NCI-H526 treated with DMSO at 0.1 percent for 48 hours (cell line): ENCODE measurements at regions not wholly inside any gene's neighbourhood (a gene's known extent, or its start where the extent isn't known, plus 50 kb on each side); places are given as distances from the start of the nearest gene placed in this dataset.

Experiments used
- DNase-seq: peaks from one replicate; lab custom pipeline; 2025; lab: John Stamatoyannopoulos, UW

DNA sequence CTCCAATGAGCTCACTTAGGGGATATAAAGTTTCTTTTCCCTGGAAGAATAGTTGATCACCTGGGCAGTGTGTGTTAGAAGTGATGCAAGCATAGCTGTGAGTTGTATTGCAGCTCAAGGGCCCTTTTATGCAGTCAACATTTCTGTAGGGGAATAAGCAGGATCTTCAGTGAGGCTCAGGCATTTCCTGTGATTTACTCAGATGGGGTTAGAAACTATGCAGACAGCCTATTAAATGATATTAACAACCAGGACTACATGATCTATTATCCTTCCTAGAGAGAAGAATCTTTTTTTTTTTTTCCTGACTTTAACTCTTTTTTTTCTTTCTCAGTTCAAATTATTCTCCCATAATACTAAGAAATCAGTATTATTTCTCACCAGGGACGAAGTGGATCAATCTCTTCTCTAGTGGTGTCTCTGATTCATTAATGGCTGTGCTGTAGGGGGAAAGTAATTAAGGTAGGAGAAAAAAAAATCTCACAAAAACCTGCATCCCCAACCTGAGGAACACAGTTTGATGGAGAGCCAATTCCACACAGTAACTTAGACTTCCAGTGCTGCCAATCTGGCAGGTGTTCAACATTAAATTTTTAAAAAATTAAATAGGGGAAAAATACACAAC, 126.4 kb upstream of the SLC10A2 start:
- no peak for DNase-seq

DNA sequence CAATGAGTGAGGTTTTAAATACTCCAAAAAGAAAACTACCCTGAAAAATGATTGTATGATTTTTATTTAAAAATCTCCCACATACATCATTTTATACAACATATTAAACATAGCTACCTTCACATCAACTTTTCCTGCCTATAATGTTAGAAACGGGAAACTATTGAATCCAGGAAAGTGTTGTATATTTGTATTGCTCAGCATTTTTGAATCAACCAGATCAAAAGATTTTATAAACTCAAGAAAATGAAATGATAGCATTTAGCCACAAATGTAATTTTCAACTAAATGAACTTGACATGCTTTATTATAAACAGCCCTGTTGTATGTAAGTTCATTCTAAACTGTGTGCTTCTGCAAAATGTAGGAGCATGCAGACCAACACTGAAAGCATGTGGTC, 124.6 kb upstream of the SLC10A2 start:
- no peak for DNase-seq

DNA sequence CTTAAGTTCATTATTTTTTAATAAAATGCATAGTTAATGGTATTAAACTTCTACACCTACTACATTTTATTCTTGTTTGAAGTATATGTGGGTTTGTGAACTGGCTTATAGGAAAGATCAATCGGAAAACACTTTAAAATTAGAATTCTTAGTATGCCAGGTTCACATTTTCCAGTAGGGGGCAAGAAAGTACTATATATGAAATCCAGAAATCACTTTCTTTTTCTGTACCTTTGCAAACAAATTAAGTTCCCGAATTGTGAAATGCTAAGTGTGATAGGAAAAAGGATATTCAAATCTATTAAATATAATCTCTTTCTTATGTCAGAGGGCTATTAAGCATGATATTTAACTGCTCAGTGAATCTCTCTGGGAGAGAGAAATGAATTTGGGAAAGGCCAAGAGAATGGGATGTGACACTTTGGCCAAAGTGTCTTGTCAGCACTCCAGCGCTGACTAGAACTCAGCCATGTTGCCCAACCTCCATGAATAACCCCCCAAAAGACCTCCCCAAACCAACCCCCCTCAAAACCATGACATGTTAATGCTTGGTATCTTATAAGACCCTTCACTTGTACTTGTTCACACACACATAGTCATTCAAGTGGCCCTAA, 122.6 kb upstream of the SLC10A2 start:
- no peak for DNase-seq

DNA sequence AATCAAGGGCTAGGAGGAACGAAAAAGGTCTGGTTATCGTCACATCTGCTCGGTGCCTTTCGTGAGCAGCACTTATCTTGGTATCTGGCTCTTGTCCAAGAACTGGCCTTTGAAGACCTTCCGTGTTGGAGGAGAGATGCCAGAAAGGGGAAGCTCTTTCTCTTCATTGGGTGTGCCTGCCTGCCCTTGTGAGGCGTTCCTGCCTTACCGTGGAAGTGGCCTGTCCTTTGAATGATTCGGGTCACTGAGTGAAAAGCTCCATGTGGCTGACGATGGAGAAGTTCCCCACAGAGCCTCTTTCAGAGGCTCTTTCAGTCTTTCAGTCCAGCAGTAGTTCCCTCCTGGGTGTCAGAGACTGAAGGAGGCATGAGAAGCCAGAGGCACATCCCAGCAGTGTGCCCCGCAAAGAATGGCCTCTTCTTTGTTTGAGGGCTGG, 121.5 kb upstream of the SLC10A2 start:
- DNase-seq, result no peak

DNA sequence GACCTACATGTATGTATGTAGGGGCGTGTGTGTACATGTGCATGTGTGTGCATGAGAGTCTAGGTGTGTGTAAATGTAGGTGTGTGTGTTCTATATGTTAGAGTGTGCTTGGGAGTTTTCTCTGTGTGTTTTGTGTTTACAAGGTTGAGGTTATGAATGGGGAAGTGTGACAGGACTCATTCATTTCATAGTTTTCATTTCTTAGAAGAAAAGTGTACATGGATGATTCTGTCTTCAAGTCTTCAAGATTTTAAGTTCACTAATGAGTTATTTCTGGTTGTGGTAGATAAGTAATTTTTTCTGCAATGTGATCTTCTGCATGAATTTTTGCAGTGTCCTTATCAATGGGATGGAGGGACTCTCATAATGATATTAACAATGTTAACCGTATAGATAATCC, 118.2 kb upstream of the SLC10A2 start:
- DNase-seq, result no peak

DNA sequence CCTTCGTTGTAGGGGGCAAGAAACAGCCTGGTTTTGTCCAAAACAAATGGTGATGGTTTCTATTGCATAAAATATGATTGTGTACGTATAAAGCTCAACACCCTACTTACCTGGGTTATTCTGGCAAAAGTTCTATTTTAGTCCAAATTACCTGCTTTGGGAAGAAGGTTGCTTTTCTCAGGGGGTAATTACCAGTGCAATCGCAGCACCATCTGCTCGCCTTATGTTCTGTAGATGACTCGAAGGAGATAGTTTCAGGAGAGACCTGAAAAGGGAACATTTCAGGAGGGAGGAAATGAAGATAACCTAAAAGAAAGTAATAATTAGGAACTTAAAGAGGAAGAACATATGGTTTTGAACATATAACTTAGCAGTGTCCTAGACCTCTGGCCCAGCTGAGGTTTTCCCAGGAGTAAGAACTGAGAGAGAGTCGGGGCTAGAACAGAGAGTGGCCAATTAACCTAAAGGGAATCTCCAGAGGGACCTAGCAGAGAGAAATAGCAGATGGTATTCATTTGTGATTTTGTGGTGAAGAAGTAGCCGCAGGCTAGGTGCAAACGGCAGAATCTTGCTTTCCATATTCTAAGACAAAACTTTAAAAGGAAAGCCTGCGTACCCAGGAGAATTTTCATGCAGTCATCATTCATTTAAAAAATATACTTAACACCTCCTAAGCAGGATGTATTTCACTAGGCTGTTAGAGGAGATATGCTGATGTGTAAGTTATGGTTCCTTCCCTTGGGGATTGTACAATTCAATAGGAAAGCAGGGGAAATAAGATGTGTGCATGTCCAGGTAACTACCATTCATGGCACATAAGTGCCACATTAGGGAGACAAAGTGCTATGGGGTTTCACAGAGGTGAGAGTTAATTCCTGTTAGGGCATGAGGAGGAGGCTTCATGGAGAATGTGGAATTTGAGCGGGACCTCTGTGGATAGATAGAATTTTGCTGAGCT, 113.0 kb upstream of the SLC10A2 start:
- no peak for DNase-seq

DNA sequence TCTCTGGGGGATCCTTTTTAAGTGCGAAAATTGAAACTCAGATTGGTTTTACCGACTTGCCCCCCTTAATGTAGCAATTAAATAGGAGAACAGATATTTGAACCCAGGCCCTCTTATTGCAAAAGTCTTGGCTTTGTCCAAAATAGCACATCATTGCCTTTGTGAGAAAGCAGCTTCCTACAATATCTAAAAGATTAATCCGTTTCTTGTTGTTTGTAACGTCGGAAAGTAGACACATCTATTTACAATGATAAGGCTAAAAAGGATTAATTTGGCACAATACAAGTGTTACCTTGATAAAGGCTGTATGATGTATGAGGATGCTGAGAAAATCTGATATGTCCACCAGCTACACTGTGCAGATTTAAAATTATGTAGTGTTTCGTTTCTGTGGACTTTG, 108.7 kb upstream of the SLC10A2 start:
- DNase-seq, result no peak

DNA sequence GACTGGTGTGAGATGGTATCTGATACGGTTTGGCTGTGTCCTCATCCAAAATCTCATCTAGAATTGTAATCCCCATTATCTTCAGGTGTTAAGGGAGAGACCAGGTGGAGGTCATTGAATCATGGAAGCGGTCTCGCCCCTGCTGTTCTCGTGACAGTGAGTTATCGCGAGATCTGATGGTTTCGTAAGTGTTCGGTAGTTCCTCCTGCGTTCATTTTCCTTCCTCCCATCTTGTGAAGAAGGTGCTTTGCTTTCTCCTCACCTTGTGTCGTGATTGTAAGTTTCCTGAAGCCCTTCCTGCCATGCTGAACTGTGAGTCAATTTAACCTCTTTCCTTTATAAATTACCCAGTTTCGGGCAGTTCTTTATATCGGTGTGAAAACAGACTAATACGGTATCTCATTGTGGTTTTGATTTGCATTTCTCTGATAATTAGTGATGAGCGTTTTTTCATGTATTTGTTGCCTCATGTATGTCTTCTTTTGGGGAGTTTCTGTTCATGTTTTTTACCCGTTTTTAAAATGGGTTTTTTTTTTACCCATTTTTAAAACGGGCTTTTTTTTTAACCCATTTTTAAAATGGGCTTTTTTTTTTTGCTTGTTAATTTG, 102.8 kb upstream of the SLC10A2 start:
- DNase-seq, result no peak

DNA sequence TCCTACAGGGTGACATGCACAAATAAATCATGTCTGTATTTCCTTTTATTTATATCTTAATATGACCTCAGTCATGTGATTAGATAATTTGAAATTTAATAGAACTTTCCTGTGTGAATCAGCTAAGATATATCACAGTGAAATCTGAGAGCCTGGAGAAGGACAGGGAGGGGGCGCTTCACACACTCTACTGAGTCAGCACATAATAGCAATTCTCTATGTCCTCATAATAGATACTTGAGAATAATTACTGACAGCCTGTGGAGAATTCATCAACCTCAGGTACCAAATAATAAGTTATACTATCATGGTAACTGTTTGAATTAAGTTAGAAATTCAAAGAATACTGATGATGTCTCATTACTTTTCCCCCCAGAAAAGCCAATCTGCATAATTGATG, 98.0 kb upstream of the SLC10A2 start:
- DNase-seq, result no peak

DNA sequence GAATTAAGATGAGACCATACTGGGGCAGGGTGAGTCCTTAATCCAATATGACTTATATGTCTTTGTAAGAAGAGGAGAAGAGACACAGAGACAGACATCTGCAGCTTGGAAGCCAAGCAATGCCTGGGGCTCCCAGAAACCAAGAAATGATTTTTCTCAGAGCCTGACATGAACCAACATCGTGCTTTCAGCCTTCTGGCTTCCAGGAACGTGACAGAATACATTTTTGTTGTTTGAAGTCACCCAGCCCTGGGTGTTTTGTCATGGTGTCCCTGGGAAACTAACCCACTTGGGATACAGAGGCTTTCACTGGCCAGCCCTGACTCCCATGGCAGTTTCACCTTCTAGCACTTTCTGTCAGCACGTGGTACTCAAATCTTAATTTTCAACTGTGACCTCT, 95.3 kb upstream of the SLC10A2 start:
- DNase-seq, result no peak

DNA sequence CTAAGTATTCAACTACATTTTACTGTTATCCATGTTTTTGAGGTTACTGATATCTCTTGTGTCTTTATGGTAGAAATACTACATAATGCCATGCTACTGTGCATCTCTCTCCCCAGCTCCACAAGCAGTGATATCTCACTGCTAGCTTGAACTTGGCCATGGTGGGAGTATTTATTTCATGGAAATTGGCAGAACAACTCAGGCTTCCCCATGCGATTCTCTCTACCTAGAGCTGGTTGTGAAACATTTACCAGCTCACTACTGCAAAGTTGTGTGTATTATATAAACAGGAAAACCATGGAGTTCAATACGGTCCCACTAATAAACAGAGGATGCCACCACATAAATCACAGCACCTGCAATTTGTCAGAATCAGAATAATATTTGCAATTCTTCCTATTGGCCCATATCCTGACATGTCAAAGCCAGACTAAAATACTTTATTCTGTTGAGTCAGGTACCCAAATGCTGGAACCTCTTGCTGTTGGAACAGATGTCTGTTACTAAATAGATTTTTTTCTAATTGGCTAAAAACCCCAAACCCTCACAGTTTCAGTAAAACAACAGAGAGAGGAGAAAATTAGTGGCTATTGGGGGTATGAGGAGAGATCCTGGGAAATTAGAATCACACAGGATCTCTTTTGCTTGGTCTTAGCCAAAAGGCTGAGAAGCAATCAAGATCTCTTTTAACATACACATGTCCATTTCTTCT, 91.4 kb upstream of the SLC10A2 start:
- DNase-seq, result no peak

DNA sequence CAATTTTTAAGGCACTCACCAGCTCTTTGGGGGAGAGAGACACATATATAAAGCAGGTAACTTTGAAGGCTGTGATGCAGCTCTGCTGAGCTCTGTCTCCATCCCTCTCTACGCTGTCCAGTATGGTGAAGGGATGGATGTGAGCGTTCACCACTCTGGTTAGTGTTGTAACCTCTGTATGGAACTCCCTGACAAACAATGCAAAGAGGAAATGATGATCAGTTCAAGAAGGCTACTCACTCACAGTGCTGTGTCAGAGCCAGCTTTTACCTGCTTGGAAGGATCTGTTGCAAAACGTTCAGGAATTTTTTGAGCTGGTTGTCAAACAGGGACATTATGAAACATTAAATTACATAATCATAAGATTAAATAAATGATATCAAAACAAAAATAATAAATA, 90.8 kb upstream of the SLC10A2 start:
- no peak for DNase-seq

DNA sequence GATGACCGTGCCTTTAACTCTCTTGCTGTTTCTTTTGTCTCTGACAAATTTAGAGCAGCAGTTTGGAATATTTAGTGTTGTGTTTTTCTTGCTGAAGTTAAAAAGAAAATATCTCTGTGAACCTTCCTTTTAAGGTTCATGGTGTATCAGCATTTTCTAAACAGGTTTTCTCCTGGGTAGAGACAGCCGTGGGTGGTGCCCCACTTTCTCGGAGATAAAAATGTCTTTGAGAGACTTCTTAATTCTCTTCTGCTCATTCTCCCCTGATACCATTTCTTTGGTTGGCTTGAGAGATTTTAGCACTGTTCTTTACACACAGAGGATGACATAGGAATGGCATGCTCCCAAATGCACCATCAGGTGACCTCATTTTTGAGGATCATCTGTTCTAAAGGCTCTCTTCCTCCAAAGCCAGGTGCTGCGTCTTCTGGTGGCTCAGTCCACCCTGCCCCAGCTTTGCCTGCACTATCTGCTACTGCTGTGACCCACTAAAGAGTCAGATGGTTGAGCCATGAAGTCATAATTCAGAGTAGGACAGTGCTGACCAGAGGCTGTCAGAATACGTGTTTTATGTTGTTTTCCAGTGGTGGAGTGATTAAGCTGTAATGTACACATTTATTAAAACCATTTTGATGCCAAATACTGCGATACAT, 90.3 kb upstream of the SLC10A2 start:
- no peak for DNase-seq

DNA sequence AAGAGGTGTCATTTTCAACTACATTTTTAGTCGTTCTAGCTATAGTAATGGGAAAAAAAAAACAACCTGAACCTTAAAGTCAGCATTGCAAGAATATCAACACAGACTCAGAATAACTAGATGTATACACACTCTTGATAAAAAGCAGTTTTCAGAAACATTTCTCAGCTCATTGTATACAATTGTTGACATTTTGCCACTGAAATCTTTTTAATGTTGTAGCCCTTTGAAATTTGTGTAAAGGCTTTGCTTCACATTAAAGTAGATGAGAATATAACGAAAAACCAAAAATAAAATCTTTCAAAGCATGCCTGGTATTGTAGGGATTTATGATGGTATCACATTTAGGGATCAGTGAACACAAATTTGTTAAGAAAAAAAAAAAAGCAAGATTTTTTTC, 87.2 kb upstream of the SLC10A2 start:
- no peak for DNase-seq

DNA sequence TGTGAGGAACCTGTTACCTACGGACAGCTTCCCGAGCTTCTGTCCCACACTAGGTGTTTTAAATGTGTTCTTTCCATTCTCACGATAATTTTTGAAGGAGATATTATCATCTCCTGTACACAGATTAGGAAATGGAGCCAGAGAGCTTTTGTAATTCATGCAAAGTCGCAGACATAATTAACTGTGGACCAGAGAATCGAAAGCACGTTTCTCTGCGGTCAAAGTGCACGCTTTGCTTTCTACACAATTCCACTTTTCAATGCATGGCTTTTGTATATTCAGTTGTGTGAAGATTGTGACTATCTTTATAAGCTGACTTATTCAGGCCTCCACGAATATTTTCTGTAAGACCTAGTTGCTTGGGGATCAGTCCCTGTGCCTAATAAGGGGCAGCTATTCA, 81.7 kb upstream of the SLC10A2 start:
- DNase-seq, result no peak

DNA sequence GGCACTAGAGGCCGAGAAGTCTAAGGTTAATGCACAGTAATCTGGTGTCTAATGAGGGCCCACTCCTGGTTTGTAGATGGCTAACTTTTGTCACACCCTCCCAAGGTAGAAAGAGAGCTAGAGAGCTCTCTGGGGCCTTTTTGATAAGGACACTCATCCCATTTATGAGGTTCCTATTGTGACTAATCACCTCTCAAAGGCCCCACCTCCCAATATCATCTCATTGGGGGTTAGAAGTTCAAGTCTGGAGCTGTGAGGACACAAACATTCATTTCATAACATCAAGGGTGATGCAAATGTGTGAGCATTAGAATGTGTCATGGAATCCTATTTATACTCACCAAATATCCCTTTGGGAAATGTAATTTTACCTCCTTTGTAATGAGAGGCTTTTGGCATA, 79.2 kb upstream of the SLC10A2 start:
- DNase-seq, result no peak

DNA sequence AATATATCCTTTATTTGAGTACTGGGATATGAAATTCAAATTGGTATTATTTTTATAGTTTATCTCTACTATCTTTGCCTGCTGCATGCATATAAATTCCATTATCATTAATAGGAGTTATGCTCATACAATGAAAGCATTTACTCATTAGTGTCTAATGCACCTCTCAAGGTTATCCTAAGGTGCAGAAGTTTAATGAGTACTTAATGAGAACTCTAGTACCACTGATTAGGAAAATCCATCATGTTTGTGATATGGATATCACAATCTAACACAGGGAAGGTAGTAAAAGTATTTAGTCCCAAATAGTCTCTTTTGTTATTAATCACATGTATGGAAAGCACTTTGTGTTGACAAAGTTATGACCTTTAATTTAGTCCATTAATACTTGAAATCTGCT, 77.2 kb upstream of the SLC10A2 start:
- DNase-seq, result no peak

DNA sequence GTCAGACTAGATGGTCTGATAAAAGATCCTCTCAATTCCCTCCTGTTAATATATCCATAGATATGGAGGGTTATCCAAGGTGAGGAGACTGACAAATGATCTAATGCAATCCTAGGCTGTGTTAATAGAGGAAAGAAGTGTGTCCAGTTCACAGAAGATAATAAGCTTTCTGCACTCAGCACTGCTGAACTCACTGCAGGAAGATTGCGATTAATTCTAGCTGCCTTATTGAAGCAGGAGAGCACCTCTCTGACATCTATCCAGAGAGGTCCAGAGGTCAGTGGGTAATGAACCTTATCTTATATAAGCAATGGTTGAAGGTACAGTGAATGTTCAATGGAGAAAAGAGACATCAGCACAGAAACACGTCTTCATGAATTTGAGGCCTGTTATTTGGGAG, 75.9 kb upstream of the SLC10A2 start:
- no peak for DNase-seq

DNA sequence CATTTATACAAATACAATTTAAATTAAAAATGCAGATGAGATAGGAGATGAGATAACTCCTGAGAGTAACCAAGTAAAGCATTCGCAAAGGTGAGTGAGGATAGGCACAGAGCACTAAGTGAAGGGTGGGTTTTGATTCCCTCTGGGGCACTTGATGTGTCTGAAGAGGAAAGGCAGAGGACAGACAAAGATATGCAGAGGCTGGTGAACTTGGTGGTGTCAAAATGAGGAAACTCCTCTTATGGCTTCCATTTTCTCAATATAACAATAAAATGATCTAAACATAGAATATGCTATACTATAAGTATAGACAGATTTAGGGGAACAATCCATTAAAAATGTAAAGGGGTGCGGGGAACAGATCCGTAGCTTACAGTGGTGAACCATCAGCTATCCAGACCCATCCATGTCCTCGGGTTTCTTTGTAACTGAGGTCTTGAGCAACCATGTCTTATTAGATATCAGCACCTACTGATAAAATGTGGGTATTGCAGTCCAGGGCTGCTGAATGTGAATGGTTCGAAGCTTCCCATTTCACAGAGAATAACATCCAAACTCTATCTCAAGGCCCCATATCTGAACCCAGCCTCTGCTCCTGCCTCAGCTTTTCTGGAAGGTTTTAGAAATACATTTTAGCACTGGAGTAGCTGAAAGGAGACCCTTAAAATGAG, 73.9 kb upstream of the SLC10A2 start:
- peak; percentile 44 for DNase-seq

DNA sequence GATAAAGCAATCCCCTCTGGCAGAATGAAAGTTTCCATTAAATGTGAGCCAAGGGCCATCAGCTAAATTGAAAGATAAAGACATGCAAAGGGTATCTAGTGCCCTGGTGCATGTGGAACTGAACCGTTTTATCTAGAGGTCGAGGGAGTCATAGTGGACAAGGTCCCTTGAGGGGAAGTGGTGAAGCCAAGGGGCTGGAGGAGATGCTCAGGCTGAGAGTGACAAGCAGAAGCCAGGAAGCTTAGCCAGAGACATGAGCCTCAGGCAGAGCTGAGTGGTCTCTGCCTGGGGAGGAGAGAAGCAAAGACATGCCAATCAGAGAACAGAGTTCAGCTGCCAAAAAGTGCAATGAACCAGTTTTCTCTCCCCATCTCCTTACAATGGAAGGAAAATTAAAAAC, 68.1 kb upstream of the SLC10A2 start:
- no peak for DNase-seq

DNA sequence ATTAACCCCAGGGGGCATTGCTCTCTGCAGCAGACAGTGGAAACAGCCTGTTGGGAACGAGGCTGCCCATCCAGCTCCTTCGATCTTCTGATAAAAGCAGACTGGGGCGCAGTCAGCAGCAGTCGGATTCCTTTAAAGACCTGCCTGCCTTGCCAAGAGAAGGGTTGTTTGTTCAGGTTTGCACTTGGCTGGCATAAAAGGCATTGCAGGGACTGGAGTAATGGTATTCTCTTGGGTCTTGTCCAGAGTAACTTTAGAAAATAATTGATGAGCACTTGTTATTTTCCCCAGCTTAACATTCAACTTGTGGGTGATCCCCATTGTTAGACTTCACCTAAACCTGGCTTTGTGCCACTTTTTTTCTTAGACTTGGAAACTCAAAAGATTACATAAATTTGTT, 67.3 kb upstream of the SLC10A2 start:
- DNase-seq, result no peak
